HG03175 (cell line): ENCODE measurements at regions not wholly inside any gene's neighbourhood (a gene's known extent, or its start where the extent isn't known, plus 50 kb on each side); places are given as distances from the start of the nearest gene placed in this dataset.

Experiments used
- ATAC-seq: cut with Tn5 transposase; IDR thresholded peaks from one replicate; pipeline ENCODE4 v1.9.1; 2021; ENCODE audit warnings: mild to moderate bottlenecking, moderate library complexity; ENCODE audit not compliant: unreplicated experiment

DNA sequence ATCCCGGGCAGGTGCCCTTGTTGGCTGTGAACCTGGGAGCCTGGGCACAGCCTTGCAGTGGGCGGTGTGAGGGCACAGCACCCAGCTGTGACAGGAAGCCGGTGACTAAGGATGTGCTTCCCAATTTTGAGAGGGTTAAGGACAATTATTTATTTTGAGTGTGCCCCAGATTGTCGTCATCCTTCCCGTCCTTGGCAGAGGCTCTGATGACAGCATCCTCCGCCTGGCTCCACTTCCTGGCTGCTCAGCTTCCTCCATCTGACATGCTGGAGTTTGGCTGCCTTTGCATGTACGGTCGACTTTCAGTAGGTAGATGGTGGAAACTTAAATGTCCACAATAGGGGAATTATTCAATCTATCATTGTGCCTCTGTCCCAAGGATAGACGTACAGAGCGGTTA lies 282.4 kb upstream of the EEF2KMT start:
- no peak for ATAC-seq

DNA sequence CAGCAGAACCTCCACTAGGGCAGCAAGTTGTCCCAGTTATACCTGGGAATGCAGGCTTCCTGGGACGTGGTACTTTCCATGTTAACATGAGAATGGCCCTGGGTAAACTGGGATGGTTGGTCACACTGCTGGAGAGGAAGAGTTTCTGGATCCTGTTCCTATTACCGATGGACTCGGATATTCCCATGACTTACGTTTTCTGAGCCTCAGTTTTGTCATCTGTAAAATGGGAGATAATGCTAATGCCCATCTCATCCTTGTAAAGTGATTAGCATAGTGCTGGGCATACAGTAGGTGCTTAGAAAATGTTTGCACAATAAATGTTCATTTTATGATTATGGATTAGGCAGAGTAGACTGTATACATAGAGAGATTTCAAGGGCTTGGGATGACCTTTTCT lies 280.9 kb upstream of the EEF2KMT start:
- ATAC-seq: no peak

DNA sequence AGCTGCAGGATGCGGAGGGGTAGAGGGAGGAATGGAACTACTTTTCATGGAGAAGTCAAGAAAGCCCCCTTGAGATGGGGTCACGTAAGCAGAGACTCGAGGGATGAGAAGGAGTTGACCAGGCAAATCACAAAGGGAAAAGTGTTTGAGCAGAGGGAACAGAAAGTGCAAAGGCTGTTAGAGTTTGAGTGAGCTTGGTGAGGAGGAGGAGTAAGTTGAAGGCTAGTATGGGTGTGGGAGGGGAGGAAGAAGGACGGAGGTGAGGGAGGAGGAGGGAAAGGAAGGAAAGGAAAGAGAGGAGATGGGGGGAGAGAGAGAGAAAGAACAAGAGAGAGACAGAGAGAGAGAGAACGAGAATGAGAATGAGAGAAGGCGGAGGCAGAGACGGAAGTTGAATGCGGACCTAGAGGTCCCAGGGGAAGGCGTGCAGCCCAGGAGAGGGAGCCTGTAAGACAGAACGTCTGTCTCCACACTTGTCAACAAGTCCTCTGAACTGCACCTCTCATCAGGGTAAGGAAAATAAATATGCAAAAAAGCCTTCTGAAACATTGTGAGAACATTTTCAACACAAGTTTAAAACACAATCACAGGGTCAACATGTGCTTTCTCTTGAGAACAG lies 279.8 kb upstream of the EEF2KMT start:
- ATAC-seq: no peak

DNA sequence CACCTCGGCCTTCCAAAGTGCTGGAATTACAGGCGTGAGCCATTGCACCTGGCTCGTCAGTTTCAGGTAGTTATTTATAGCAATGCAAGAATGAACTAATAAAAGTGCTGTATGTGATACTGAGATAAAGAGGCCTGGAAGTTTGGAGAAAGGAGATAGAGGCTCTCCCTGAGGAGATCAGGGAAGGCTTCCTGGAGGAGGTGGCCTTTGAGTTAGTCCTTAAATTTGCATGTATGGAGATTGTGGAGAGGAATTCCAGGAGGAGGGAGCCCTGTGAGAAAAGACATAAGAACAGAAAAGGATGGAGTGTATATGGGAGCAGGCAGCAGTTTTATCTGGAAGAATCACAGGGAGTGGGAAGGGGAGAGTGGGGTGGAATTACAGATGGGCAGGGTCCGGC lies 276.6 kb upstream of the EEF2KMT start:
- no peak for ATAC-seq

DNA sequence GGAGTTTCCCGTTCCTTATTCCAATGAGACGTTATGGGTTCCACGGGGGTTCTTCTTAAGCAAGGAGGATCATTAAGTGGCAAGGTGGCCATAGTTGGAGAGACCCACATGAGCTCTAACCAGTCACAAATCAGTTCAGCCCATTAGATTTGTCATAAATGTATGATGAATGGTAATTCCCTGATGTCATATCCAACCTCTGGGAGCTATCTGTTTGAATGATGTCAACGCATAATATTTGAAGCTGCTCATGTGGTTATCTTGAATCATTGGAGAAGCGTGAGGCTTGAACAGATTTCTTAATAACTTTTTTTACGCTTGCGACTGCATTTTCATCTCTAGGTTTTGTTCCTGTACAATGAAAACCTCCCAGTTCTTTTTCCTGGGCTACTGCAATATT lies 270.4 kb upstream of the EEF2KMT start:
- ATAC-seq: no peak

DNA sequence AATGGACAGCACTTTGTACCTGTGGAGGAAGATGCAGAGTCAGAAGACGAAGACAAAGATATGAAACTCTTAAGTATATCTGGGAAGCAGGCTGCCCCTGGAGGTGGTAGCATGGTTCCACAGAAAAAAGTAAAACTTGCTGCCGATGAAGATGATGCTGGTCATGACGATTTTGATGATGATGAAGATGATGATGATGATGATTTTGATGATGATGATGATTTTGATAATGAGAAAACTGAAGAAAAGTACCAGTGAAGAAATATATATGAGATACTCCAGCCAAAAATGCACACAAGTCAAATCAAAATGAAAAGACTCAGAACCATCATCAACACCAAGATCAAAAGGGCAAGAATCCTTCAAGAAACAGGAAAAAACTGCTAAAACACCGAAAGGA lies 268.5 kb upstream of the EEF2KMT start:
- no peak for ATAC-seq

DNA sequence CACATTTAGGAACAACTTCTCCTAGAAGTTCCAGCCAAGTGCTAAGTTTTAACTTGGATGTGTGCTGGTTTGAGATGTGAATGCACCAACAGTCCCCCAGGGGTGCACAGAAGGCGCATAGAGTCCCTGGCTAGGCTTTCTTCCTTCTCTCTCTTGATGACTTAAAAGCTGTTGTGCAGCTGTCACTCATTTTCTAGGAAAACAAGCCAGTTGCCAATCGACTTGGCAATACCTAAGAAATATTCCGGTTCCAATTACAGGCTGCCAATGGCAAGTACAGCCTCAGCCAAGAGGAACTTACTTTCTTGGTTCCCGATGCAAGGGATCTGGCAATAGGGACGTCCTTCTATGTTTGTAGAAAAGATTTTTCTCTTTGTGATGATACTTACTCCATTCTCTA lies 266.6 kb upstream of the EEF2KMT start:
- no peak for ATAC-seq

DNA sequence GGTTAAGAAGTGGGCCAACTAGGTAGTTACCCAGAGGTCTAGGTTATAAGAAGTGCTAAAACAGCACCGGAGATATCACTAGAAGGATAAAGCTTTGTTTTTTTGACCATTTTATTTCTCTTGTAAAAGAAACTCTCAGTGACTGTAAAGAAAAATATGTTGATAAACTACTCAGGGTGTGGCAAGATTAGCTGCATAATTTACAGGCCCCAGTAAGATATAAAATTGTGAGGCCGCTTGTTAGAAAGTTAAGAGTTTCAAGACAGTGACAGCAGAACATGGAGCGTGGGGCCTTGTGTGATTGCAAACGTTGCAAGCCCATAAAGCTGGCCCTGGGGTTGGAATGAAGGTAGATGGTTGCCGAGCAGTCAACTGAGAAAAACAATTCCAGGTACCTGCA lies 263.7 kb upstream of the EEF2KMT start:
- no peak for ATAC-seq

DNA sequence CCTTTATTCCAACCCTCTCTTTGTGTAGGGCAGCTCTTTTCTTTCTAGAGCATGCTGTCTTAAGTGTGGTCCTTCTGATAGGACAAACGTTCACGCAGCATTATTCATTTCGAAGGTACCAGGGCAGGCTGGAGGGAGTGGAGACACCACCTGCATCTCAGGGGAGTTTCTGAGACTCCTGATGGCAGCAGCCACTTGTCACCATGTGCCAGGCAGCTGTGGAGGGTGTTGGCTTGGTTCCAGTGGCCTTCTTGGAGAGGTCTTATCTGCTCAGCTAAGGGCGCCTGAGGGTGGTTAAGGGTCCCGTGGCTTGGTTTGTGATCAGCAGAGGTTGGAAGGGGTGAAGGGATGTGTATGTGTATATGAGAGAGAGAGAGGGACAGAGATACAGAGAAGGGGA lies 257.1 kb upstream of the EEF2KMT start:
- ATAC-seq: no peak

DNA sequence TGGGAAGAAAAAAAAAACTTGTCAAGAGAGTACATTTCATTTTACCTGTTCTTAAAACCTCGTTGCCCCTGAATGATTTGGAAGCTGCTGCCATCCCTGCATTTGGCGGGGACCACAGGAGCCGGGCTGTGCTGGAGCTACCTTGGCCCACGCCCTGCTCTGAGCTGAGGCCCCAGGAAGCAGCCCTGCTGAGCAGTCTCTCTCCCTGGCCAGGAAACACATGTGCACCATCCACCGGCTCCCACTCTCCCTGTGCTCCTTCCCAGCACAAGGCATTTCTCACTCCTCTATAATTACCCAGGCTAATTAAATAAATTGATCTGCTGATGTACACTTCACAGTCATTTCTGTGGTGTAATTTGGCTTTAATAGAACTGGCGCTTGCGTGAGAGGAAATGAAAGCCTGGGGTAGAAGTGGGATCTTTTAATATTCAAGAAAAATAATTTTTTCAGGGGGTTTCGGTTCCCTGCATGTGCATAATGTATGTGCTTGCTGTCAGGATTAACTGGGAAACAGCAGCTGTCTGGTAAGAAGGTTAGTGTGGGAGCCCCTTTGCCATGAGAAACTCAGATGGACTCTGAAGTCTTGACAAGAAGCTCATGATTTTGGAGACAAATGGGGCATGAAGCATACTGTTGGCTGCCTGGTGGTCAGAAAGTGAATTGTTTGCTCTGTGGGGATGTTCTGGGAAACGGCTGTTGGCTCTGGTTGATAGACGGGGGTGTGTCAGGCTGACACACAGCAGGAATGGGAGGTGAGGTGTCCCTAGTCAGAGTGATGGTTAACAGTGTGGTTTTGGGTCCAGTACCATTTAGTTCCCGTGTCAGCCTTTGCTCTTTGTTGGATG lies 252.3 kb upstream of the EEF2KMT start:
- ATAC-seq: no peak

DNA sequence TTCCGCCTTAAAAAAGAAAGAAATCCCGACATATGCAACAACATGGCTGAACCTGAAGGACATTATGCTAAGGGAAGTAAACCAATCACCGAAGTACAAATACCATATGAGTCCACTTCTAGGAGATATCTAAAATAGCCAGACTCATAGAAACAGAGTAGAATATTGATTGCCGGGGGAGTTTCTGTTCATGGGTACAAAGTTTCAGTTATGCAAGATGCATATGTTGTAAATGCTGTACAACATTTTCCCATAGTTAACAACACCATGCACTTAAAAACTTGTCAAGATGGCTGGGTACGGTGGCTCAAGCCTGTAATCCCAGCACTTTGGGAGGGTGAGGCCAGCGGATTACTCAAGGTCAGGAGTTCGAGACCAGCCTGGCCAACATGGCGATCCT lies 251.5 kb upstream of the EEF2KMT start:
- no peak for ATAC-seq

DNA sequence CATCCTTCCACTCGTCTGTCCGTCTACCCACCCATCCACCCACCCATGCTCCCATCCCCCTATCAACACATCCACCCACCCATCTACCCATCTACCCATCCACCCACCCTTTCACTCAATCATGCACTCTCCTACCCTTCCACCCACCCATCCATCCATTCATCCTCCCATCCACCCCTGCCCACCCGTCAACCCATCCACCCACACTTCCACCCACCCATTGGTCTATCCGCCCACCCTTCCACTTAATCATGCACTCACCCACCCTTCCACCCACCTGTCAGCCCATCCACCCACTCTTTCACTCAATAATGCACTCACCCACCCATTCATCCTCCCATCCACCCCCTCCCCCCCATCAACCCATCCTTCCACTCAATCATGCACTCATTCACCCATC lies 250.0 kb upstream of the EEF2KMT start:
- ATAC-seq: no peak

DNA sequence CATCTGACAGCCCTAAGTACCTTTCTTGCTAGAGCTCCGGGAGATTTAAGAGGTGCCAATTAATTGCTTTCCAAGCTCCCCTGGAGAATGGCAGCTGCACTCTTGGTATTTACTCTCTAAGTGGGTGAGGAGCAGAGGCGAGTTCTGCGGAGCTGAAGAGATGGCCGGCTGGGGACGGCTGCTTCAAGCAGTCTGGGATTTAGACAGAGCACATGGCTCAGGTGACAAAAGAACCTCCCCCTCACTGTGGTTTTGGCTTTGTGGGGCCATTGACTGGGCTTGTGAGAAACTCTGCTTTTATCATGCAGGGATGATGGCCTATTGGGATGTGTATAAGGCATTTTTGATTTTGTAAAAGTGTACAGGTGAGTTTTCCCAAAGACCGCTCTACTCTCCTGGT lies 239.3 kb upstream of the EEF2KMT start:
- no peak for ATAC-seq

DNA sequence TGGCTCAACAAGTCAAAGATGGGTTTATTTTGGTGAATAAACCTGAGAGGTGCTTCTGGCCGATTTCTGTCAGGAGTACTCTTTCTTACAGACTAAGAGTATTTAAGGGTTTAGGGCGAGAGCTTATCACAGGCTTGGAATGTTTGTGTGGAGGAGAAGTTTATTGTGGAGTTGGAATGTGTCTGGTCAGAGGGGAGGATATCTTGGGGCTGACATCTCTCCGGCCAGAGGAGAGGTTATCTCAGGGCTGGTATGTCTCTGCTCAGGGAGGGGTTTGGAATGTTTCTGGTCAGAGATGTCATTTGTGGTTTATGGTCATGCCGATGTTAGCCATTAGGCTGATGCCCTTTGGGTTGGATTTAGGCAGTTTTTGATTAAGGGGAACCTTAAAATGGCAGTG lies 236.4 kb upstream of the EEF2KMT start:
- no peak for ATAC-seq

DNA sequence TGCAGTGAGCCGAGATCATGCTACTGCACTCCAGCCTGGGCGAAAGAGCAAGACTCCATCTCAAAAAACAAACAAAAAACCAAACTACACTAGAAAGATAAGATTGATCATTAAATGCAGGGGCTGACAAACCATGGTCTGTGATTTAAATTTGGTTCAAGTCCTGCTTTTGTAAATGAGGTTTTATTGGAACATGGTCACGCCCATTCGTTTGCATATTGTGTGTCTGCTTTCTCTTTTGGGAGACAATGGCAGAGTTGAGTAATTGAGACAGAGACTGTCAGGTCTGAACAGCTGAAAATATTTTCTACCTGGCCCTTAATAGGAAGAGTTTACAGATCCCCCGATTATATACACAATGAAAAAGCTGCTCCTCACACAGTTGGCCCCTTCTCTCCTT lies 235.5 kb upstream of the EEF2KMT start:
- no peak for ATAC-seq

DNA sequence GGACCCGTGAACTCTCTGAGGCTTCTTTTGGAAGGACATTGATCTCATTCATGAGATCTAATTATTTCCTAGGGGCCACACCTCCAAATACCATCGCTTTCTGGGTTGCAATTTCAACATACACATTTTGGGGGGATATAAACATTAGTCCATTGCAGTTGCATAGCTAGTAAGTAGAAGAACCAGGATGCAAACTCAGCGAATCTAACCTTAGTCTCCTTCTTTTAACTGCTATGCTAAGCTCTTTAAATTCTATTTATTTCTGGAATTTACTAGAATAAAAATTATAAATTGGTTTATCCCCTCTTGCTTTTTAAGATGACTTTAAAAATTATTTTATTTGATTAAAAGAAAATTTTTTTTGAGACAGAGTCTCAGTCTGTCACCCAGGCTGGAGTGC lies 232.5 kb upstream of the EEF2KMT start:
- no peak for ATAC-seq

DNA sequence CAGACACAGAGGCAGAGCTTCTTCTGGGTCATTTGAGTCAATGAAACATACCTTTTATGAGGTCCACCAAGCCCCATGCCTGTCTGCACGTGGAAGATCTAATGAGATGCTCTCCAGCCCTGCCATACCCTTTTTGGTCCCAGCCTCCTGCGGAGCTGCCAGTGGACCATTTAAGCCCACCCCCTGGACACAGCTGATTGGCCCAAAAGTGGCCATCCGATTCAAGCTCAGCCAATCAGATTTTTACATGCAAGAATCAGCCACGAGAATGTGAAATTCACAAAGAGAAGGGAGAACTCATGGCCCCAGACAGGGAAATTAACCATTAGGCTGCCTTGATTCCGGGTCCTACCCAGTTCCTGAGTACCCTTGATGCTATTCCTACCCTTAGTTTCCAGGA lies 231.0 kb upstream of the EEF2KMT start:
- no peak for ATAC-seq

DNA sequence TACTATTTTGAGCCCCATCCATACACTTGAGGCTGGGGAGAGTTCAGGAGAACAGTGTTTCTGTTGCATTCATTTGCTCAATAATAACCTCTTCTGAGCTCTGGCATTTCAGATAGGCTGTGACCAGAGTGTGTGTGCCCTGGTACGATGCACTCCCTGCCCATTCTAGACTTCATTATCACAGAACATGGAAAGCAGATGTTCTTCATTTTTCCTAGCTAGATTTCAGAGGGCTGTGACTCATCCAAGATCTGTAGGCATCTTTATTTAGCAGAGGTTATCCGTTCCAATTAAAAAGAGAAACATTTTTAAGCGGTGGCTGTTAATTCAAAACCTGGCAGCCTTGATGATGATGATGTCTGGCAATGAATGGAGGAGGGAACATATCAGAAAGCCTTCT lies 228.8 kb upstream of the EEF2KMT start:
- ATAC-seq: no peak

DNA sequence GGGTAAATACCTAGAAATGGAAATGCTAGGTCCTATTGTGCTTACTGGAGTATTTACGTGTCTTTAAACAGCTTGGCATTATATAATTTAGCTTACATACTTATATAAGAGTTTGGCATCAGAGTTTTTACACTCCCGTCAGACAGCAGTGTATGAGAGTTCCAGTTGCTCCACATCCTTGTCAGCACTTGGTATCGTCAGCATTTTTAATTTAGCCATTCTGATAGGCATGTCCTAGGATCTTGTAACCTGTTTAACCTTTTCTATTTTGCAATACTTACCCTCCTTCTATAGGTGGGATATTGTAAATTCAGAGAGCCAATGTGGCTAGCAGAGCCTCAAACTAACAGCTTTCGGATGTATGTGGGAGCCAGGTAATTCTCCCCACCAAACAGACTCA lies 228.3 kb upstream of the EEF2KMT start:
- ATAC-seq: no peak

DNA sequence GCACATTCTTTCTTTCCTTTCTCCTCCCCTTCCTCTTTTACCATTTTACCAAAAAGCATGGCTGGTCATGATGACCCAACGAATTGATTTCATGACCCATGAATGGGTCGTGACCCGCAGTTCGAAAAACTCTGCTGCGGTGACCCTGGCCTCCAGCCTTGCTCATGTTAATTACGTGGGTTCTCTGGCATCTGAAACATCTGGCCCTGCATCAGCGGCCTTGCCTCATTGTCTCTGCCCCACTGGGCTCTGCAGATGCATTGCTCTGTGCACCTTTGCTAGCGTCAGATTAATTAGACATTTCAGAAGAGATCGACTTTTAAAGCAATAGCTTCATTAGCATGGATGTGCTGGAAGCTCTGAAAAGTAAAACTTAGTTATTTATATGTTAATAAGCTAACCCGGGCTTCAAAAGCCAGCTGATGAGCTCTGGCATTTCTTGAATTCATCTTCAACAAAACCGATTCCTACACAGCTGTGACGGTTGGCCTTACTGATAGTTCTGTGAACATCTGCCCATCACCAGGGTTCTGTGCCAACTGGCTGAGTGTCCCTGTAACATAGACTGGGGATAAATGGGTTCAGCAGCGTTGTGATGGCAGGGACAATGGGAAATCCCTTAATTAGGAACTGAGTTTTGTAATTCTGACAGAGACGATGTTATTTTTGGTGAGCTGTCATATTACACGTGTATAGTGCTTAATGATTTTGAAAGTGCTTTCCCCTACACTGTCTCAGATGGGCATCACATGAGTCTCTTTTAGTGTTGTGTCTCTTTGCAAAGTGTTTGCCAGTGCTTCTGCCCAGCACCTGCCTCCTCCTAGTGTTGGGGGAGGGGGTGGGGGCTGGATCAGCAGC lies 225.9 kb upstream of the EEF2KMT start:
- ATAC-seq: no peak

DNA sequence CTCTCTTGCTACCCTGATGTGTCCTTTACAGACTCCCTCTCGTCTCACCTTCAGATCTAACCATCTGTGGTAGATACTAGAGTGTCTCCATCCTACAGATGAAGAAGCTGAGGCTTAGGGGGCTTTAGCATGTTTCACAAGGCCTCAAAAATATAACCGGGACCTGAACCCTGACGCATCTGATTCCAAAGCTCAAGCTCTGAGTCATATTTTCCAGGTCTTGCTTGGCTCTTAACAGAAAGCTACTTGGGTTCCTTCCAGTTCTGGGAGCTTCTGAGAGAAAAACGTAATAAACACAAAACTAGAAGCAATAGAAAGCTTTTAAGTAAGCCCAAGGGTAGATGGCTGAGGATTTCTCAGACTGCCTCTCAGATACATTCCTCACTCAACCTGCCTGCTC lies 224.3 kb upstream of the EEF2KMT start:
- ATAC-seq: no peak

DNA sequence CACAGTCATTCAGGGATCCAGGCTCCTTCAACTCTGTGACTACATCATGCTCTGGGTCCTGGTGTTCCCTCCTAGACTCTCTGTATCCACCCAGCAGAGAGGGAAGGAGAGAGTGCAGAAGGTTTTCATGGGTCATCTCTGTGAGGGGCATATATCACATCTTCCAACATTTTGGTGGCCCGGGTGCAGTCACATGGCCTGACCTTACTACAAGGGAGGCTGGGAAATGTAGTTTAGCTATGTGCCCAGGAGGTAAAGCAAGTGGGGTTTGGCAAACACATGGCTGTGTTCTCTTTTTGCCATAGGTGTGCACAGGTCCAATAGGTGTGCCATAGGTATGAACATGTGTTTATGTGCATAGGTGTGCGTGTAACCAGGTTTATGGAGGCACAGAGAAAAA lies 222.2 kb upstream of the EEF2KMT start:
- ATAC-seq: no peak
